Endothelial cell of umbilical vein (primary cell): ENCODE measurements at regions not wholly inside any gene's neighbourhood (a gene's known extent, or its start where the extent isn't known, plus 50 kb on each side); places are given as distances from the start of the nearest gene placed in this dataset.

Experiments used
- BruUV-seq: library from RNA; stranded (reverse); fragments of 400-500 nt; replicated peaks from 2 replicates; lab custom pipeline; 2021; lab: Mats Ljungman, UMichigan
- CTCF ChIA-PET: fragments of 300-600, 350-600 bp; sonication (Branson Sonifier 250); formaldehyde crosslinking; loops from one replicate; lab custom pipeline; 2021; ENCODE audit warnings: antibody characterized with exemption, inconsistent platforms; lab: Charles Lee
- POLR2A ChIA-PET: fragments of 300-600, 350-600 bp; sonication (Branson Sonifier 250); formaldehyde crosslinking; loops from one replicate; lab custom pipeline; 2021; ENCODE audit warnings: antibody characterized with exemption, inconsistent platforms; lab: Charles Lee
- DNase-seq: peaks from one replicate; pipeline ENCODE4 v3.0.0-alpha.2; 2011; ENCODE audit warnings: low read depth, low spot score
- FAIRE-seq: peaks from 2 replicates; lab custom pipeline; 2011; peaks lifted over from hg19 to GRCh38; lab: Jason Lieb, UNC
- H2AFZ ChIP-seq: 2 replicates; pipeline ENCODE4 v1.6.0; 2012; ENCODE audit warnings: low read depth, low read length, control low read depth, inconsistent platforms
- H3K27ac ChIP-seq: 2 replicates; pipeline ENCODE4 v1.5.1; 2011; ENCODE audit warnings: low read depth, mild to moderate bottlenecking, control low read depth, low read length, moderate library complexity; ENCODE audit not compliant: insufficient read depth
- H3K27me3 ChIP-seq, 2 experiments: 2 replicates each; pipeline versions ENCODE4 v1.6.0 to v1.6.1; 2011; ENCODE audit warnings: low read length in 2 of 2, mixed read lengths in 1 of 2; ENCODE audit not compliant: control insufficient read depth in 2 of 2, insufficient read depth in 2 of 2
- H3K36me3 ChIP-seq, 2 experiments: 2 replicates in 1 of 2; 3 replicates in 1 of 2; pipeline ENCODE4 v1.5.1; 2011; ENCODE audit warnings: low read length in 2 of 2, mild to moderate bottlenecking in 1 of 2, moderate library complexity in 1 of 2; ENCODE audit not compliant: control insufficient read depth in 2 of 2, insufficient read depth in 2 of 2; ENCODE audit errors: extremely low read depth in 1 of 2
- H3K4me1 ChIP-seq: 3 replicates; pipeline ENCODE4 v1.5.1; 2011; ENCODE audit warnings: mild to moderate bottlenecking, low read length; ENCODE audit not compliant: control insufficient read depth, insufficient read depth; ENCODE audit errors: extremely low read depth
- H3K4me2 ChIP-seq: 2 replicates; pipeline ENCODE4 v1.6.1; 2011; ENCODE audit warnings: low read length, control low read depth, mixed read lengths; ENCODE audit not compliant: insufficient read depth
- H3K4me3 ChIP-seq, 3 experiments: fragments of 200-600 bp in 1 of 3; sonication (generic), shearing (Covaris generic) in 1 of 3; replicated peaks in 1 of 3; 2 replicates each; pipeline ENCODE4 v1.5.1; 2011 to 2016; ENCODE audit warnings: control low read depth in 3 of 3, low read length in 3 of 3, mild to moderate bottlenecking in 2 of 3, inconsistent platforms in 1 of 3, low read depth in 1 of 3, moderate library complexity in 1 of 3; ENCODE audit not compliant: insufficient read depth in 1 of 3
- H3K79me2 ChIP-seq: 2 replicates; pipeline ENCODE4 v1.6.0; 2012; ENCODE audit warnings: low read length, inconsistent platforms; ENCODE audit not compliant: control insufficient read depth, insufficient read depth
- H3K9ac ChIP-seq: replicated peaks from 2 replicates; pipeline ENCODE3; 2011; ENCODE audit warnings: low read length, control low read depth; ENCODE audit not compliant: insufficient read depth; ENCODE audit errors: extremely low read depth
- H3K9me1 ChIP-seq: replicated peaks from 3 replicates; pipeline ENCODE4 v1.6.0; 2011; ENCODE audit warnings: mild to moderate bottlenecking, low read length; ENCODE audit not compliant: control insufficient read depth, insufficient read depth; ENCODE audit errors: extremely low read depth
- H3K9me3 ChIP-seq: replicated peaks from 2 replicates; pipeline ENCODE4 v1.5.1; 2012; ENCODE audit warnings: low read length, inconsistent platforms; ENCODE audit not compliant: control insufficient read depth, insufficient read depth
- H4K20me1 ChIP-seq: replicated peaks from 2 replicates; pipeline ENCODE3; 2011; ENCODE audit warnings: mild to moderate bottlenecking, low read length; ENCODE audit not compliant: control insufficient read depth, insufficient read depth; ENCODE audit errors: extremely low read depth
- GATA2 ChIP-seq: IDR thresholded peaks from 2 replicates; pipeline ENCODE4 v1.7.0; 2011; ENCODE audit warnings: low read depth, mild to moderate bottlenecking, moderate library complexity, mixed read lengths, low read length; ENCODE audit not compliant: insufficient read length, insufficient read depth
- MAX ChIP-seq: IDR thresholded peaks from 2 replicates; pipeline ENCODE4 v1.6.1; 2011; ENCODE audit not compliant: insufficient read depth, insufficient read length
- MYC ChIP-seq: IDR thresholded peaks from one replicate; pipeline ENCODE4 v1.6.1; 2011; ENCODE audit warnings: mild to moderate bottlenecking, low read depth, low read length
- POLR2A ChIP-seq: IDR thresholded peaks from 2 replicates; pipeline ENCODE4 v1.6.1; 2012; ENCODE audit warnings: low read depth, mild to moderate bottlenecking, control low read depth, low read length
- dilution Hi-C: fragments of 300-500 bp; cut with MboI; formaldehyde crosslinking; loops from one replicate; pipeline ENCODE4 v1.15.0; 2019; ENCODE audit warnings: low sequenced_read_pairs; ENCODE audit not compliant: extremely low pct_ligation_motif_present
- intact Hi-C: fragments of 100-400 bp; cut with micrococcal nuclease; formaldehyde crosslinking; loops from one replicate; pipeline ENCODE4 v1.10.0; 2022

- Histone ChIP-seq H3K9me3 (no peaks in the 10 kb centered on the region), H3K27ac (no peak overlapping the region), H3K9me1 (no peaks in the 10 kb centered on the region), H4K20me1 (no peaks in the 10 kb centered on the region), H2AFZ (no peak overlapping the region), H3K4me2 (no peak overlapping the region), H3K4me1 (no peaks in the 10 kb centered on the region), H3K27me3 (peaks cover 0 to 4% of the 10 kb centered on the region in 2 experiments), H3K9ac (no peak overlapping the region), H3K4me3 (no peak overlapping the region), H3K36me3 (no peaks in the 10 kb centered on the region), H3K79me2 (no peaks in the 10 kb centered on the region)
- intact Hi-C loops (no loop called here), dilution Hi-C loops (no loop called here)
- TF ChIP-seq GATA2 (no peak), MAX (no peak)
- BruUV-seq = no TSS peak
- no peak for FAIRE-seq
- ChIA-PET CTCF (no interaction called here), POLR2A (no interaction called here)
- no peak for DNase-seq
Measured at GRCh38 chr18:75116165-75116564, 92.8 kb downstream of the PTGR3 start.

GRCh38 chr18:75115514-75115913 lies 93.4 kb downstream of the PTGR3 start:
- BruUV-seq = no TSS peak
- H3K36me3 ChIP-seq = no peaks in the 10 kb centered on the region
- dilution Hi-C loops (no loop called here), intact Hi-C loops (no loop called here)
- H4K20me1 ChIP-seq = no peaks in the 10 kb centered on the region
- no peaks in the 10 kb centered on the region for H3K4me1 ChIP-seq
- no peaks in the 10 kb centered on the region for H3K79me2 ChIP-seq
- no peak overlapping the region for H2AFZ ChIP-seq
- H3K9ac ChIP-seq = no peak overlapping the region
- FAIRE-seq (no peak), DNase-seq (no peak)
- no peak overlapping the region for H3K27ac ChIP-seq
- H3K27me3 ChIP-seq = peaks cover 0 to 4% of the 10 kb centered on the region in 2 experiments
- H3K4me2 ChIP-seq = no peak overlapping the region
- CTCF ChIA-PET = no interaction called here
- no peak for TF ChIP-seq POLR2A
- no peak for TF ChIP-seq MYC
- no peak overlapping the region for H3K4me3 ChIP-seq
- POLR2A ChIA-PET = no interaction called here
- H3K9me3 ChIP-seq = no peaks in the 10 kb centered on the region
- H3K9me1 ChIP-seq = no peaks in the 10 kb centered on the region
